ENCODE measurements at regions not wholly inside any gene's neighbourhood (a gene's known extent, or its start where the extent isn't known, plus 50 kb on each side); places are given as distances from the start of the nearest gene placed in this dataset.

DNA sequence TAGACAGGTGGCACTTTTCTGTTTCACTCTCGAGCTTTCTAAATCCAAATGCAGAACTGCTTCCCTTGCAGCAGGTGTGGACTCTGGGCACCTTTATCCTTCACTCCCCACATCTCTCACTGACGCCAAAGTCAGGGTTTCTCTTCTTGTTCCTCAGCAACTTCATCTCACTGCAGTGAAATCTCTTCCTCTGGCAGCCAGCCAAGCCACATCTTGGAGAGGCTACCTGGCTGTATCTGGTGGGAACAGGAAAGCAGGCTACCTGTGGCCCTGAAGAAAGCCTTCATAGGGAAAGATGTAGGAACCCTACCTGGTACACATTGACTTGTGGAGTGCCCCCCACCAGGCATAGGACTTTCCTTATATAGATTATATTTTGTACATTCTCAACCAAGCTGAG lies 159.1 kb downstream of the UTP18 start:
- H3K4me3 ChIP-seq (ENCODE audit: control insufficient read depth, low read depth, low read length), result no peak overlapping the region
- DNase-seq (ENCODE audit: low read depth), result no peak
- TF ChIP-seq, protein P1, sequence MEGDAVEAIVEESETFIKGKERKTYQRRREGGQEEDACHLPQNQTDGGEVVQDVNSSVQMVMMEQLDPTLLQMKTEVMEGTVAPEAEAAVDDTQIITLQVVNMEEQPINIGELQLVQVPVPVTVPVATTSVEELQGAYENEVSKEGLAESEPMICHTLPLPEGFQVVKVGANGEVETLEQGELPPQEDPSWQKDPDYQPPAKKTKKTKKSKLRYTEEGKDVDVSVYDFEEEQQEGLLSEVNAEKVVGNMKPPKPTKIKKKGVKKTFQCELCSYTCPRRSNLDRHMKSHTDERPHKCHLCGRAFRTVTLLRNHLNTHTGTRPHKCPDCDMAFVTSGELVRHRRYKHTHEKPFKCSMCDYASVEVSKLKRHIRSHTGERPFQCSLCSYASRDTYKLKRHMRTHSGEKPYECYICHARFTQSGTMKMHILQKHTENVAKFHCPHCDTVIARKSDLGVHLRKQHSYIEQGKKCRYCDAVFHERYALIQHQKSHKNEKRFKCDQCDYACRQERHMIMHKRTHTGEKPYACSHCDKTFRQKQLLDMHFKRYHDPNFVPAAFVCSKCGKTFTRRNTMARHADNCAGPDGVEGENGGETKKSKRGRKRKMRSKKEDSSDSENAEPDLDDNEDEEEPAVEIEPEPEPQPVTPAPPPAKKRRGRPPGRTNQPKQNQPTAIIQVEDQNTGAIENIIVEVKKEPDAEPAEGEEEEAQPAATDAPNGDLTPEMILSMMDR (conservative IDR thresholded peaks at IDR 0.05; ENCODE audit: control insufficient read depth, insufficient read depth, low read depth, low read length), result no peak

DNA sequence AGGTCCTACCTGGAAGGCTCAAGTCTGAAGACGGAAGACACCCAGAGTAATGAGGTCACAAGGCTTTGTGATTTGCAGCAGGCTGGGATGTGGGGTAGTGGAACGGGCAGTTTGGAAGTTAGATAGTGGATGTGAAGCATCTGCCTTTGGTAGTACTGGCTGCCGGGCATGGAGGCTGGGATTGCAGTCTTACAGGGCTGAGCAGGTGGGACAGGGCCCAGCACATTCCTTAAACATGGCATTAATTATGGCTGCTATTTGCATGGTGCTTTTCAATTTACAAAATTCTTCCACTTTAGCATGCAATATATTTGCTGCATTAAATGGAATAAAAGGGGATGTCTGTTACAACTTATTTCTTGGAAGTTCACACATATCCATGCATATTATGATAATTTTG lies 161.2 kb downstream of the UTP18 start:
- no peak for DNase-seq (ENCODE audit: low read depth)
- TF ChIP-seq, protein P1 (conservative IDR thresholded peaks at IDR 0.05; ENCODE audit: control insufficient read depth, insufficient read depth, low read depth, low read length), result no peak
- H3K4me3 ChIP-seq (ENCODE audit: control insufficient read depth, low read depth, low read length), result no peak overlapping the region

DNA sequence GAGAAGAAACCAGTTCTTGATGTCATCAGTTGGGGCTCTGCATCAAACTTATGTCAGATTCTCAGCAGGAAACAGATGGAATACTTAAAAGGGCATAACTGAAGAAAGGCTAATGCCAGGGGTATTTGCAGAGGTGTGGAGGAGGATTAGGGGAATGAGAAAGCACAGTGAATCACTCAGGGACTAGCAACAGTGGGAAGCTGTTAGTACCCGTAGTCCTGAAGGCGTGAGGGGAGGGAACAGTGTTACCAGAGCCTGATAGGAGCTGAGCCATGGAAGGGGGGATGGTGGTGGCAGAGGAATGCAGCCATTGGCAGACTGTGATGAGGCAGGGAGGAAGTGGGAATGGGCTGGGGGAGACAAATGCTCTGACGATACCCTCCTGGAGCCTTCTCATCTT lies 162.3 kb downstream of the UTP18 start:
- DNase-seq (ENCODE audit: low read depth), result no peak
- H3K4me3 ChIP-seq (ENCODE audit: control insufficient read depth, low read depth, low read length), result no peak overlapping the region
- TF ChIP-seq, protein P1 (conservative IDR thresholded peaks at IDR 0.05; ENCODE audit: control insufficient read depth, insufficient read depth, low read depth, low read length), result no peak

DNA sequence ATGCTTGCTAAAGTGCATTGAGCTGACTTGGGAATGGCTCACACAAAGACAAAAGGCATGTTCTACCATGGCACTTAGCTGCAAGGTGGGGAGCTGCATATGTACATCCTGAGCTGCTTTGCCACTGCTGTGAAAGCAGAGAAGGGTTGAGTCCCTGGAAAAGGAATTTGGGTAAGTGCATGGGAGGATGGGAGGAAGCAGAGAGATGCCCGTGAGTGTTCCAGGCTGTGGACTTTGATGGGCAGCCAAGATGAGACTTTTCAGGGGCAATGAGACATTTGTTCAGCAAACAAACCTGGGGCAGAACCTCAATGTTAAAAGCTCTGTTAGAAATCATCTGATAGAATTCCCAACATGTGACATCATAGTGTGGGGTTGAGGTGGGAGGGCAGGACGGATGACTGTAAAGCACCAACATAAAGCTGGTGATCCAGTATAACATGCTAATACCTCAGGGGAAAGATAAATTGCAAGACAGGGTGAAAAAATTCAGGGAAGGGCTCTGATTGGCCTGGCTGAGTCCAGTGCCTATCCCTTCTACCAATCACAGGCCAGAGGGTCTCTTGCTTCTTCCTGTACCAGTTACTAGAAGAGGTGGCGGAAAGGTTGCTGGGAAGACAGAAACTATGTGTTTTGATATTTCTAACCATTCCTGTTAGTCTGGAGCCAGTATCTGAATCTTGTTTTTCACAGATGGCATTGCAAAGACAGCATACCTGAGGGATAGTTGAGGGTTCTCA lies 163.2 kb downstream of the UTP18 start:
- TF ChIP-seq, protein P1 (conservative IDR thresholded peaks at IDR 0.05; ENCODE audit: control insufficient read depth, insufficient read depth, low read depth, low read length), result no peak
- no peak for DNase-seq (ENCODE audit: low read depth)

DNA sequence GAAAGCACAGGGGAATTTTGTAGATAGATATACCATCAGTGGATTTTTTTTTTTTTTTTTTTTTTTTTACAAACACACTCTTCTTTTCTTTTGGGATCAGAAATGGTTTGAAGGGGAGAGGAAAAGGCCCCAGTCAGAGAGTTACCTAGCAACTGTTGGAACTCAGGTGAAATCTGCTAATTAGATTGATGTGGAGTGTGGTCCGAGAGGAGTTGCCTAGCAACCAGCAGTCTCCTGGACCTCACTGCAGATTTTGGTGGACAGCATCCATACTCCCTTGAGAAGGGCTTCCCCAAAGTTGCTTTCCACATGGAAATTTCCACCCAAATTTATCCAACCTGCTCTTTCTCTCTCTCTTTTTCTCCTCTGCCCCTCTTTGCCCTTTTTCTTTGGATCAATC lies 165.4 kb downstream of the UTP18 start:
- no peak for DNase-seq (ENCODE audit: low read depth)
- TF ChIP-seq, protein P1 (conservative IDR thresholded peaks at IDR 0.05; ENCODE audit: control insufficient read depth, insufficient read depth, low read depth, low read length), result no peak
- no peak overlapping the region for H3K4me3 ChIP-seq (ENCODE audit: control insufficient read depth, low read depth, low read length)

More for the DNA sequence above, 163.2 kb downstream of the UTP18 start:
- no peak overlapping the region for H3K4me3 ChIP-seq (ENCODE audit: control insufficient read depth, low read depth, low read length)

DNA sequence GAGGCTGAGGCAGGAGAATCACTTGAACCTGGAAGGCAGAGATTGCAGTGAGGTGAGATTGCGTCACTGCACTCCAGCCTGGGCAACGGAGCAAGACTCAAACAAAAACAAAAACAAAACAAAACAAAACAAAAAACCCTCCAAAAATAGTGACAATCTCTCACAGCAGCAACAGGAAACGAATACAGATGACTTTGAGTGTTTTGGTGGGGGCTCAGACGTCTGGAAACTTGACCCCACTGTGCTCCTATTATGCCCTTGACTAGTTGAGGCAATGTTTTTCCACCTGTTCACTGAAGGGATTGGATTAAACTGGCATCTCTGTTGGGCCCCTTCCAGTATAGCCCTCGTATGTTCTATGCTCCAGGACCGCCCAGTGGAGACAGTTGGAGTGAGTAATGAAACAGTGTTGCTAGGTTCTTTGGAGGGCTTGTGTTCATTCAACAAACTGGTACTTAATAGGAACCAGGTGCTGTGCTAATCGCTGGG lies 167.0 kb downstream of the UTP18 start:
- H3K4me3 ChIP-seq (ENCODE audit: control insufficient read depth, low read depth, low read length), result no peak overlapping the region
- TF ChIP-seq, protein P1 (conservative IDR thresholded peaks at IDR 0.05; ENCODE audit: control insufficient read depth, insufficient read depth, low read depth, low read length), result no peak
- no peak for DNase-seq (ENCODE audit: low read depth)

Measured in fibroblast of mammary gland (primary cell).